ENCODE measurements at regions not wholly inside any gene's neighbourhood (a gene's known extent, or its start where the extent isn't known, plus 50 kb on each side); places are given as distances from the start of the nearest gene placed in this dataset.

GRCh38 chr12:59839514-59839913 lies 243.7 kb downstream of the SLC16A7 start:
- DNase-seq, result no peak

- no peak for DNase-seq
Observed at GRCh38 chr12:59843260-59843843, 247.5 kb downstream of the SLC16A7 start.

GRCh38 chr12:59844750-59845149 lies 248.9 kb downstream of the SLC16A7 start:
- DNase-seq, result no peak

GRCh38 chr12:59845293-59845692 lies 249.5 kb downstream of the SLC16A7 start:
- DNase-seq, result no peak

DNA sequence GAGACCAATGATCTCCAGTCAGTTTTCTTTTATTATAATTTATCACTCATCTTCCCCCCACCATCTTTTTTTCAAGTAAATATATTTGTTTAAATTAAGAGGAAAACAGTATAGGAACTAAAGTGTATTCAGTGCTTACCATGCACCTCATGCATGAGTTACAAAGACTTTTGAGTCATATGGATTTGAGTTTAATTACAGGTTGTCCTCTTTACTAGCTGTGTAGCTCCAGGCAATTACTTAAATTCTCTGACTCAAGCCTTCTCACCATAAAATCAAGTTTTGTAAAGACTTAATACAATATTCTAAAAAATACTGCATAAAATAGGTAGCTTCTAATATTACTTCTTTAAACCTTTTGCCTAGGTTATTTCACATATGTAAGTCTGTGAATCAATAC lies 251.3 kb downstream of the SLC16A7 start:
- DNase-seq, result no peak

DNA sequence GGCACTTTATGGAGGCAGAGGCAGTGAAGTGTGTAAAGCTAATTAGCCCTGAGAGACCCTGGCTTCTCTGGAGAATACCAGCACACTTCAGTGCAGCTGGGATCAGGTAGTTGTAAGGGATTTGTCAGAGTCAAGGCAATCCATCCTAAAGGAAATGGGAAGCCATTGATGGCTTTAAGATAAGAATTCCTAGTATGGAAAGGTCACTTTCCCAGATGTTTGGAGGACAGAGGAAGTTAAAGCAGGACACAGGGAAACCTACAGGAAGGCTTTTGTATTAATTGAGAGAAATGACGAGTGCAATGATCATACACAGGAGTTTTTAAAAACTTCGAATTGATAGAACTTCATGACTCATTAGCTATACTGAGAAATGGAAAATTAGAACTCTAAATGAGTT lies 254.4 kb downstream of the SLC16A7 start:
- no peak for DNase-seq

DNA sequence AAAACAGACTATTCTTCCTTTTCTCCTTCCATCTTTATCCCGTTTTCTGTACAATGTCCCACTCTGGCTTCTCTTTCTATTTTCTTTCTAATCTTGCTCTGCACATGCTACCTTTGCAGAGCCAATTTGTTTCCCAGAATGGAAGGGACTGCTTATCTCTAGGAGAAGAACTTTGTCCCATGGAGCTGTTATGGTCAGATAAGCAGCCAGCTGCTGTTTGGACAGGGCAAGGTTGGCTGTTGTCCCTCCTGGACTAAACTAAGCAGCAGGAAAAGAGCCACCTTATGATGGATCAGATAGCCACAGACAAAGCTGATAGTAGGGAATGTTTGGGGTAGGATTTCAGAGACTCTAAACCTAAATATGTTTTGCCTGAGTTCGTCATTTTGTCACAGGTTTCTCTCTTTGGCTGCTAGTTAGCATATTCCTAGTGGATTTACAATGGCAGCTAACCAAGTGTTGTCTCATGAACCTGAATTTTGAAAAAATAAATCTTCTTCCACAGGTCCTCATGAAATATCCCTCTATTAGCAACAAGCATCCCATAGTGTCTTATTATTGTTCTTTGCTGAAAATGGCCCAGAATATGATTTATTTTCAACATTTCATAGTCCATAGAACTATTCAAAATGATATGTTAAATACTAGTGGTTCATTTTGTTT lies 262.8 kb downstream of the SLC16A7 start:
- no peak for DNase-seq

- no peak for DNase-seq
Observed at GRCh38 chr12:59859171-59859510, 263.3 kb downstream of the SLC16A7 start.

DNA sequence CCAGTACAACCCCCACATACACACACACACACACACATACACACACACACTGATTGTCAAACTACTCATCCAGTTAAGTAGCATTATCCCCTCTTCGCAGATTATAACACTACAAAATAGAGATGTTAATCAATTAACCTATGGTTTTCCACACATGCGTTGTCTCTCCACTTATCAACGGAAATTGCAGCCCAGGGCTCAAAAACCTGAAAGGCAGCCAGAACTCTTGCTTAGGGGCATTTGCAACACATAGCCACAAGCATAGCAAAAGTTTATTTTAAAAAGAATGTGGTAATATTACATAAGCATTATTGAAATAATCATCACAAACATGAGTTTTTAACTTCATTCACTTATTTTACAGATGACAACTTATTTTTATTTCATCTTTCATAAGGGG lies 265.8 kb downstream of the SLC16A7 start:
- no peak for DNase-seq

GRCh38 chr12:59867055-59867454 lies 271.2 kb downstream of the SLC16A7 start:
- DNase-seq, result no peak

- no peak for DNase-seq
Observed at GRCh38 chr12:59867689-59868088, 271.9 kb downstream of the SLC16A7 start.

- no peak for DNase-seq
Observed at GRCh38 chr12:59871779-59872178, 275.9 kb downstream of the SLC16A7 start.

DNA sequence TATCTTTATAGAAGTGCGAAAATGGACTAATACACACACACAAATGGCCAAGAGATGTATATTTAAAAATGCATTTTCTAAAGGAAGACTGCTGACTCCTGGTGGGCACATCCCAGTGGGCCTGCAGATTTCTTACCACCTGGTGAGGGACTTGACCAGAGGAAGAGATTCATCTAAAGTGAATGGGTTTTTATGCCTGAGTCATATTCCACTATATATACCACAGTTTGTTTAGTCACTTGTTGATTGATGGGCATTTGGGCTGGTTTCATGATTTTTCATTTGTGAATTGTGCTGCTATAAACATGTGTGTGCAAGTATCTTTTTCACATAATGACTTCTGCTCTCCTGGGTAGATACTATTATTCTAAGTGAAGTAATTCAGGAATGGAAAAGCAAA lies 277.3 kb downstream of the SLC16A7 start:
- DNase-seq, result no peak

- DNase-seq, result no peak
Observed at GRCh38 chr12:59874781-59875180, 279.0 kb downstream of the SLC16A7 start.

GRCh38 chr12:59886131-59886733 lies 290.4 kb downstream of the SLC16A7 start:
- DNase-seq, result no peak

- no peak for DNase-seq
Observed at GRCh38 chr12:59887178-59887577, 291.3 kb downstream of the SLC16A7 start.

GRCh38 chr12:59890896-59891579 lies 295.2 kb downstream of the SLC16A7 start:
- DNase-seq, result no peak

DNA sequence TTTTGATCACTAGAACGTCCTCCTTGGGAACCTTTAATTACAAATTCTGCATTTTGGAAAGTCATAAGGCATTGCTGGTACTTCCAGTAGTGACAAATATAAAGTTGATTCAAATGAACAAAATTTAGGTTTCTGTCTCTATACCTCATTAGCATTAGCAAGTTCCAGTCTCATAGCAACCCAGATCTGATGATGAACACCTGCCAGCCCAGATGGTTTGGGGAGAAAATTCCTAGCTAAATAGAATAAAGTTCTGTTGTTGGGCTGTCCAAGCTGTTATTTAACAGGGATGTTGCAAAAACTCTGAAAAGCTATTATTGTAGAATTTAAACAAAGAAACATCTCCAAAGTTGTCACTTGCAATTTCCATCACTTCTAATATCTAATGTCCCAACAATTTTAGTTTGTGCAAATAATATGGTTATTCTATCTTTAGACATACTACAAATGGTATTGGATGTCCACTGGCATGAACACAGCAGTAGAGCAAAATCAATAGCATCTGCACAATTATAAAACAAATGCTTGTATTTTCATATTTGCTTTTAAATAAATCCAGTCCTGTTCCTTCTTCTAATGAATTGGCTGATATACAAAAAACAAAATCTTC lies 299.4 kb downstream of the SLC16A7 start:
- no peak for DNase-seq

DNA sequence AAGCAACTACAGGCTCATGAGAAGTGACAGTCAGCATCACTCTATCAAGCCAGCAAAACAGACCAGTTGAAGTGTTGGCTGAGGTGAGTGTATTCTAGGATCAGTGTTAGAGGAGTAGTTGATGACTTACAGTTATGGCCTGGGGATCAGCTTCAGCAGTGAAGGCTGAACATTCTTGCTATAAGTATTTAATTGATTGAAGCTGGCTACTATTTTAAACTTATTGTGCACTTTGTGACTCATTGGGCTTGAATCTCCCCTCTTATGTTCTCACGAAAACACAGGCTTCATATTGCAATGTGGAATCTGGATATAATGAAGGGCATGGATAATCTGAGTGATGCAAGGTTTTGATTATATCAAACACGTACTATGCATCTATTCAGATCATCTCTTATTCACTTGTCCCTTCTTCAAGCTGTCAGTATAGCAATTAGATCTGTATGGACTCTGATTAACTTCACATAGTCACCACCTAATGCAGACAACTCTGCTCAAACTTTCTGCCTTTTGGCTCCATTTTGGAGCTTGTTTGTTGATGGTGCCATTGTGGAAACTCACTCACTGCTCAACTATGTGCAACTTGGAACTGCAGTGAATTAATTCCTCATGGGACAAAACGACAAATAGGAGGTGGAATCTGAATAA lies 309.2 kb downstream of the SLC16A7 start:
- DNase-seq, result no peak

- no peak for DNase-seq
Observed at GRCh38 chr12:59911516-59911915, 315.7 kb downstream of the SLC16A7 start.

DNA sequence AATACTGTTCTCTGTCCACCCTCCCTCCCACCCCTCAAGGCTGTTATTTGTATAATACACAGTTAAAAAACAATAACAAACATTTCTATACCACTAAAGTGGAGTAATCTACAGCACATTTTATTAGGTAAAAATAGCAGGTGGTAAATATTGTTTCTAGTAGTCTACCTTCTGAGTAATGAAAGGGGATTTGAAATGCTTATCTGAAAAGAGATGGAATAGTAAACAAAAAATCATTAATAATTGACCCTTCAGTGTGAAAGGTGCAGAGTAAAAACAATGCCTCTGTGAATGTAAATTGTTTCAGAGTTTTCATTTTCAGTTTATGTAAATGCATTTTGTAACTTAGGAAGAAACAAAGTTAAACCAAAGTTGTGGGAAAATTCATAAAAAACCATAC lies 321.2 kb downstream of the SLC16A7 start:
- DNase-seq, result no peak

DNA sequence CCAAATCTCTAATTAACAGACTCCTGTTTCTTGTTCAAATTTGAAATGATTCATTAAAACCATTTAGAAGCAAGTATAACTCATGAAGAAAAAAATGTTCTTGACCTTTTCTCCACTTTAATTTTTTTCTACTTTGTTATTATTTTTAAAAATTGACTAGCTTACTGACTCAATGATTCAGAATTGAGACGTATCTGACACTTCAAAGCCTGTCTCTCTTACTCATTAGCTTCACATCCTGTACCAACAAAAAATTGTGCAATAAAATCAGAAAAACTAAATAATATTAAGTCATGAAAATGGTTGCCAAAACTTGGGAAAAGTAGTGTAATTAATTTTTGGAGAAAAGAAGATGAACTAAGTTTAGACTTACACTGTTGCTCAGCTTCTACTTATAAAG lies 331.2 kb downstream of the SLC16A7 start:
- no peak for DNase-seq

GRCh38 chr12:59928416-59928815 lies 332.6 kb downstream of the SLC16A7 start:
- DNase-seq, result no peak
